GM21619 (cell line): ENCODE measurements at regions not wholly inside any gene's neighbourhood (a gene's known extent, or its start where the extent isn't known, plus 50 kb on each side); places are given as distances from the start of the nearest gene placed in this dataset.
"Not testable (repeated sequence)": the region's sequence is repeated elsewhere in the genome, so short reads cannot be mapped to it uniquely, and the experiment has no call there.

Experiments used
- ATAC-seq: cut with Tn5 transposase; IDR thresholded peaks from one replicate; pipeline ENCODE4 v1.9.1; 2021; ENCODE audit not compliant: unreplicated experiment

- ATAC-seq: no peak
These were observed 321.0 kb upstream of the GRIA3 start for GRCh38 chrX:122863067-122863466.

GRCh38 chrX:122866532-122866931 lies 317.5 kb upstream of the GRIA3 start:
- no peak for ATAC-seq

GRCh38 chrX:122868631-122869030 lies 315.4 kb upstream of the GRIA3 start:
- no peak for ATAC-seq

GRCh38 chrX:122869171-122869570 lies 314.9 kb upstream of the GRIA3 start:
- no peak for ATAC-seq

- ATAC-seq: no peak
These were observed 305.8 kb upstream of the GRIA3 start for GRCh38 chrX:122878269-122878668.

GRCh38 chrX:122880952-122881351 lies 303.1 kb upstream of the GRIA3 start:
- no peak for ATAC-seq

- ATAC-seq: no peak
These were observed 293.3 kb upstream of the GRIA3 start for GRCh38 chrX:122890729-122891128.

- no peak for ATAC-seq
These were observed 277.4 kb upstream of the GRIA3 start for GRCh38 chrX:122906726-122907125.

- no peak for ATAC-seq
These were observed 276.7 kb upstream of the GRIA3 start for GRCh38 chrX:122907375-122907774.

GRCh38 chrX:122910697-122911096 lies 273.4 kb upstream of the GRIA3 start:
- ATAC-seq: no peak

- ATAC-seq: no peak
These were observed 270.9 kb upstream of the GRIA3 start for GRCh38 chrX:122913134-122913533.

GRCh38 chrX:122913764-122914163 lies 270.3 kb upstream of the GRIA3 start:
- ATAC-seq: no peak

GRCh38 chrX:122914256-122914655 lies 269.8 kb upstream of the GRIA3 start:
- ATAC-seq: no peak

- ATAC-seq: no peak
These were observed 249.9 kb upstream of the GRIA3 start for GRCh38 chrX:122934131-122934530.

GRCh38 chrX:122940199-122940598 lies 243.9 kb upstream of the GRIA3 start:
- ATAC-seq: no peak

- no peak for ATAC-seq
These were observed 242.3 kb upstream of the GRIA3 start for GRCh38 chrX:122941806-122942205.

- no peak for ATAC-seq
These were observed 240.2 kb upstream of the GRIA3 start for GRCh38 chrX:122943918-122944317.

GRCh38 chrX:122945328-122945727 lies 238.8 kb upstream of the GRIA3 start:
- no peak for ATAC-seq

GRCh38 chrX:122972604-122973003 lies 211.5 kb upstream of the GRIA3 start:
- no peak for ATAC-seq

GRCh38 chrX:122982521-122982920 lies 201.6 kb upstream of the GRIA3 start:
- ATAC-seq: no peak

GRCh38 chrX:123002844-123003243 lies 181.2 kb upstream of the GRIA3 start:
- not testable (repeated sequence) for ATAC-seq

GRCh38 chrX:123013141-123013540 lies 170.9 kb upstream of the GRIA3 start:
- ATAC-seq: no peak

- ATAC-seq: no peak
These were observed 147.7 kb upstream of the GRIA3 start for GRCh38 chrX:123036401-123036800.

GRCh38 chrX:123049071-123049625 lies 134.9 kb upstream of the GRIA3 start:
- no peak for ATAC-seq
